OCI-LY3 (cell line): ENCODE measurements at regions not wholly inside any gene's neighbourhood (a gene's known extent, or its start where the extent isn't known, plus 50 kb on each side); places are given as distances from the start of the nearest gene placed in this dataset.

ENCODE experiments used
- H2AFZ ChIP-seq: fragments of 200-600, 300-600 bp; shearing (Covaris generic); 2 replicates; pipeline ENCODE4 v1.6.0; 2014; ENCODE audit warnings: antibody characterized with exemption, low read depth, low read length
- H3K27ac ChIP-seq: fragments of 200-600, 300-600 bp; sonication (generic); 2 replicates; pipeline ENCODE4 v1.5.1; 2014; ENCODE audit warnings: mild to moderate bottlenecking, low read length, moderate library complexity, mixed read lengths
- H3K27me3 ChIP-seq: fragments of 200-600, 300-600 bp; sonication (generic); 2 replicates; pipeline ENCODE4 v1.6.1; 2014; ENCODE audit warnings: low read depth, low read length, mixed read lengths
- H3K36me3 ChIP-seq: fragments of 200-600, 300-600 bp; sonication (generic); replicated peaks from 2 replicates; pipeline ENCODE3; 2014; ENCODE audit warnings: low read depth, low read length, mixed read lengths
- H3K4me1 ChIP-seq: fragments of 300-600, 200-600 bp; sonication (generic); 2 replicates; pipeline ENCODE4 v1.6.1; 2014; ENCODE audit warnings: low read length, mixed read lengths
- H3K4me2 ChIP-seq: fragments of 200-600, 300-600 bp; sonication (generic); 2 replicates; pipeline ENCODE4 v1.6.1; 2014; ENCODE audit warnings: low read length, mixed read lengths
- H3K4me3 ChIP-seq: fragments of 300-600, 200-600 bp; sonication (generic); 2 replicates; pipeline ENCODE4 v1.5.1; 2014; ENCODE audit warnings: antibody characterized with exemption, mild to moderate bottlenecking, low read length, moderate library complexity
- H3K79me2 ChIP-seq: fragments of 300-600, 200-600 bp; shearing (Covaris generic); 2 replicates; pipeline ENCODE4 v1.6.1; 2014; ENCODE audit warnings: mild to moderate bottlenecking, low read length, mixed read lengths
- H3K9ac ChIP-seq: fragments of 300-600, 200-600 bp; shearing (Covaris generic); 2 replicates; pipeline ENCODE4 v1.6.0; 2014; ENCODE audit warnings: mild to moderate bottlenecking, low read length, moderate library complexity
- H3K9me3 ChIP-seq: fragments of 200-600, 300-600 bp; shearing (Covaris generic); 2 replicates; pipeline ENCODE4 v1.6.1; 2014; ENCODE audit warnings: low read length, mixed read lengths; ENCODE audit not compliant: insufficient read depth
- H4K20me1 ChIP-seq: fragments of 200-600, 300-600 bp; sonication (generic); 2 replicates; pipeline ENCODE4 v1.6.1; 2016; ENCODE audit warnings: low read length, mixed read lengths; ENCODE audit not compliant: insufficient read depth
- EZH2phosphoT487 ChIP-seq: fragments of 200-600 bp; shearing (Covaris generic); IDR thresholded peaks from 2 replicates; pipeline ENCODE4 v1.6.1; 2018; ENCODE audit warnings: antibody characterized with exemption, mixed run types, low read depth
- TF ChIP-seq, protein P1 (sequence below): fragments of 200-600, 300-600 bp; sonication (generic); IDR thresholded peaks from 2 replicates; pipeline ENCODE4 v1.5.1; 2014; ENCODE audit warnings: antibody characterized with exemption, low read length, low read depth

DNA sequence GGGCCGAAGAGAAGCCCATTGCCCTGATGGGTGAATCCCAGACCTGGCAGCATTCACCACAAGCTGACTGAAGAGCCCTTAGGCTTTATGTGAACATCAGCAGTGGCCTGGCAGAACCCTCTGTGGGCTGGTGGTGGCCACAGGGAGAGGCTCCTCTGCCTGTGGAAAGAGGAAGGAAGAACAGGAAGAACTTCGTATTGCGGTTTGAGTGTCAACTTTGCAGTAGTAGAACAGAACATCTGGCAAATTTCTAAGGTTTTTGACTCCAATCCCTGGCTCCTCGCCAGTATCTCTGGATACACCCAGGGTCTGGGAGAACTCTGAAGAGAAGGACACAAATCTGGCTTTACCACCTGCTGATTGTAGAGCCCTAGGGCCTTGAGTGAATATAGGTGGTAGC is 356.4 kb upstream of the GRAMD2B start:
- no peak overlapping the region for H3K4me3 ChIP-seq
- no peak overlapping the region for H3K4me2 ChIP-seq

DNA sequence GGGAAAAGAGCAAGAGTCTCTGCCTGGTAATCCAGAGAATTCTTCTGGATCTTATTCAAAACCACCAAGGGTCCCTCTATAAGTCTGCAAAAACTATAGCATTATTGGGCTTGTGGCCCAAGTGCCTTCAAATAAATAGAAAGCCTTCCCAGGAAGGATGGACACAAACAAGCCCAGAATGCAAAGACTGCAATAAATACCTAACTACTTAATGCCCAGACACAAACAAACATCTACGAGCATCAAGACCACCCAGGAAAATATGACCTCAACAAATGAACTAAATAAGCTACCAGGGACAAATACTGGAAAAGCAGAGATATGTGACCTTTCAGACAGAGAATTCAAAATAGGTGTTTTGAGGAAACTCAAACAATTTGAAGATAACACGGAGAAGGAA is 355.8 kb upstream of the GRAMD2B start:
- Histone ChIP-seq H4K20me1 (no peaks in the 10 kb centered on the region), H3K4me2 (no peak overlapping the region)

More for the DNA sequence above, 356.4 kb upstream of the GRAMD2B start:
- Histone ChIP-seq H3K9ac (no peak overlapping the region), H3K79me2 (no peaks in the 10 kb centered on the region), H3K36me3 (no peaks in the 10 kb centered on the region), H3K27me3 (no peaks in the 10 kb centered on the region), H2AFZ (no peak overlapping the region), H3K27ac (no peak overlapping the region), H4K20me1 (no peaks in the 10 kb centered on the region), H3K9me3 (no peaks in the 10 kb centered on the region), H3K4me1 (peaks cover 5% of the 10 kb centered on the region; the same call in 1 of the 2 replicates)
- no peak for TF ChIP-seq EZH2phosphoT487
- TF ChIP-seq, protein P1, sequence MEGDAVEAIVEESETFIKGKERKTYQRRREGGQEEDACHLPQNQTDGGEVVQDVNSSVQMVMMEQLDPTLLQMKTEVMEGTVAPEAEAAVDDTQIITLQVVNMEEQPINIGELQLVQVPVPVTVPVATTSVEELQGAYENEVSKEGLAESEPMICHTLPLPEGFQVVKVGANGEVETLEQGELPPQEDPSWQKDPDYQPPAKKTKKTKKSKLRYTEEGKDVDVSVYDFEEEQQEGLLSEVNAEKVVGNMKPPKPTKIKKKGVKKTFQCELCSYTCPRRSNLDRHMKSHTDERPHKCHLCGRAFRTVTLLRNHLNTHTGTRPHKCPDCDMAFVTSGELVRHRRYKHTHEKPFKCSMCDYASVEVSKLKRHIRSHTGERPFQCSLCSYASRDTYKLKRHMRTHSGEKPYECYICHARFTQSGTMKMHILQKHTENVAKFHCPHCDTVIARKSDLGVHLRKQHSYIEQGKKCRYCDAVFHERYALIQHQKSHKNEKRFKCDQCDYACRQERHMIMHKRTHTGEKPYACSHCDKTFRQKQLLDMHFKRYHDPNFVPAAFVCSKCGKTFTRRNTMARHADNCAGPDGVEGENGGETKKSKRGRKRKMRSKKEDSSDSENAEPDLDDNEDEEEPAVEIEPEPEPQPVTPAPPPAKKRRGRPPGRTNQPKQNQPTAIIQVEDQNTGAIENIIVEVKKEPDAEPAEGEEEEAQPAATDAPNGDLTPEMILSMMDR, result no peak

DNA sequence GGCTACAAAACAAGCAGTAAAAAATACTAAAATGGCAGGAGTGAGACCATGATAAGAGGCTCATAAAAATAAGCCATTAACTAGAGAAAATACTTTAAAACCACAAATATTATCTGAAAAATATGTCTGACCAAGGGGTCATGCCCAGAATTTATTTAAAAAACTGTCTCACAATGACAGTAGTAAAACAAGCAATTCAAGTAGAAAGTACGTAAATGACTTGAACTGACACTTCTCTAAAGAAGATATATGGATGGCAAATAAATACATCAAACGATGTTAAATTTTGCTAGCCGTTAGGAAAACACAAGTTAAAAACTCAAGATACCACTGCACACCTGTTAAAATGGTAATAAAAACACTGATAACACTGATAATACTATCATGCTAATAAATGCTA is 353.9 kb upstream of the GRAMD2B start:
- Histone ChIP-seq H3K27me3 (no peaks in the 10 kb centered on the region), H3K4me2 (no peak overlapping the region), H4K20me1 (no peaks in the 10 kb centered on the region), H3K4me3 (no peak overlapping the region), H3K36me3 (no peaks in the 10 kb centered on the region), H3K9ac (no peak overlapping the region), H3K9me3 (no peaks in the 10 kb centered on the region), H3K79me2 (no peaks in the 10 kb centered on the region), H3K27ac (no peak overlapping the region), H3K4me1 (peaks cover 5% of the 10 kb centered on the region; the same call in 1 of the 2 replicates), H2AFZ (no peak overlapping the region)
- TF ChIP-seq, protein P1, result no peak
- TF ChIP-seq EZH2phosphoT487, result no peak

More for the DNA sequence above, 355.8 kb upstream of the GRAMD2B start:
- Histone ChIP-seq H3K4me1 (peaks cover 5% of the 10 kb centered on the region; the same call in 1 of the 2 replicates), H3K9me3 (no peaks in the 10 kb centered on the region), H2AFZ (no peak overlapping the region), H3K27me3 (no peaks in the 10 kb centered on the region), H3K4me3 (no peak overlapping the region), H3K36me3 (no peaks in the 10 kb centered on the region), H3K79me2 (no peaks in the 10 kb centered on the region), H3K9ac (no peak overlapping the region), H3K27ac (no peak overlapping the region)
- TF ChIP-seq, protein P1, result no peak
- TF ChIP-seq EZH2phosphoT487, result no peak

DNA sequence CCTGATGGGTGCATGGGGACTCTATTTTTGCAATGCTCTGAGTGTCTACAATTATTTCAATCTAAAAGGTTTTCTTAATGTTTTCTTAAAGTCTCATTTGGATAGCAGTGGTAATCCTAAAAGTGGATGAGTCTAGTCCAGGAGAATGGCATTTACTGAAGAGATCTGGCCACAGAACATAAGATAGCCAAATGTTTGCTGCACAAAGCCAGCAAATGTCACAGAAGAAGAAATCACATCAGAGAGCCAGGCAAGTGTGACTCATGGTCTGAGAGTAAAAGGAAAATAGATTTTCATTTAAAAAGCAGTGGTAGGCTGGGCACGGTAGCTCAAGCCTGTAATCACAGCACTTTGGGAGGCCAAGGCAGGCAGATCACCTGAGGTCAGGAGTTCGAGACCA is 352.7 kb upstream of the GRAMD2B start:
- Histone ChIP-seq H3K79me2 (no peaks in the 10 kb centered on the region), H2AFZ (no peak overlapping the region), H3K9me3 (no peaks in the 10 kb centered on the region), H3K4me3 (no peak overlapping the region), H3K9ac (no peak overlapping the region), H3K27me3 (no peaks in the 10 kb centered on the region), H3K36me3 (no peaks in the 10 kb centered on the region), H3K27ac (no peak overlapping the region), H3K4me2 (no peak overlapping the region), H3K4me1 (peaks cover 5% of the 10 kb centered on the region; the same call in 1 of the 2 replicates), H4K20me1 (no peaks in the 10 kb centered on the region)
- TF ChIP-seq EZH2phosphoT487, result no peak
- TF ChIP-seq, protein P1, result no peak
